Keratinocyte (primary cell): ENCODE measurements at regions not wholly inside any gene's neighbourhood (a gene's known extent, or its start where the extent isn't known, plus 50 kb on each side); places are given as distances from the start of the nearest gene placed in this dataset.

ENCODE experiments used
- CTCF ChIP-seq, 3 experiments: IDR thresholded peaks in 1 of 3; conservative IDR thresholded peaks in 1 of 3; optimal IDR thresholded peaks in 1 of 3; 2 replicates in 2 of 3; 3 replicates in 1 of 3; pipeline versions ENCODE3 to v1.5.1; 2011; ENCODE audit warnings: low read length in 3 of 3, mild to moderate bottlenecking in 3 of 3, moderate library complexity in 2 of 3, control low read depth in 1 of 3, inconsistent platforms in 1 of 3; ENCODE audit not compliant: insufficient read depth in 2 of 3; ENCODE audit errors: extremely low read depth in 1 of 3
- EZH2 ChIP-seq: IDR thresholded peaks from one replicate; pipeline ENCODE4 v1.6.1; 2012; ENCODE audit warnings: inconsistent platforms, mild to moderate bottlenecking, low read length, moderate library complexity

GRCh38 chr12:100703337-100703736, 91.2 kb upstream of the ANO4 start:
- TF ChIP-seq CTCF (optimal IDR thresholded peaks at IDR 0.05 in 1 of 3, IDR thresholded peaks at IDR 0.05 in 1 of 3, conservative IDR thresholded peaks at IDR 0.05 in 1 of 3; ENCODE audit: extremely low read depth in 1 of 3, insufficient read depth in 2 of 3, low read length in 3 of 3), result no peak
- TF ChIP-seq EZH2, result no peak
